ENCODE measurements at regions not wholly inside any gene's neighbourhood (a gene's known extent, or its start where the extent isn't known, plus 50 kb on each side); places are given as distances from the start of the nearest gene placed in this dataset.
"Not testable (repeated sequence)": the region's sequence is repeated elsewhere in the genome, so short reads cannot be mapped to it uniquely, and the experiment has no call there.

DNA sequence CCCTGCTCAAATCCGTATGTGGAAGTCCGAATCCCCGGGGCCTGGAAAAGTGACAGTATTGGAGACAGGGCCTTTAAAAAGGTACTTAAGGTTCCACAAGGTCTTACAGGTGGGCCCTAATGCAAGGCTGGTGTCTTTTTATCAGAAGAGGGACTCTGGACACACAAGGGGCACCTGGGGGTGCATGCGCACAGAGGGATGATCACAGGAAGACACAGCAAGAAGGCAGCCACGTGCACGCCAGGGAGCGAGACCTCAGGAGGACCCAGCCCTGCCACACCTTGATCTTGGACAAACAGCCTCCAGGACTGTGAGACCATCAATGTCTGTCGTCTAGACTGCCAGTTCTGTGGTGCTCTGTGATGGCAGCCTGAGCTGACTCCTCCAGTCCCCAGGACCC lies 96.5 kb downstream of the SHANK2 start:
- CTCF ChIA-PET, result no interaction called here
- POLR2A ChIA-PET, result no interaction called here

DNA sequence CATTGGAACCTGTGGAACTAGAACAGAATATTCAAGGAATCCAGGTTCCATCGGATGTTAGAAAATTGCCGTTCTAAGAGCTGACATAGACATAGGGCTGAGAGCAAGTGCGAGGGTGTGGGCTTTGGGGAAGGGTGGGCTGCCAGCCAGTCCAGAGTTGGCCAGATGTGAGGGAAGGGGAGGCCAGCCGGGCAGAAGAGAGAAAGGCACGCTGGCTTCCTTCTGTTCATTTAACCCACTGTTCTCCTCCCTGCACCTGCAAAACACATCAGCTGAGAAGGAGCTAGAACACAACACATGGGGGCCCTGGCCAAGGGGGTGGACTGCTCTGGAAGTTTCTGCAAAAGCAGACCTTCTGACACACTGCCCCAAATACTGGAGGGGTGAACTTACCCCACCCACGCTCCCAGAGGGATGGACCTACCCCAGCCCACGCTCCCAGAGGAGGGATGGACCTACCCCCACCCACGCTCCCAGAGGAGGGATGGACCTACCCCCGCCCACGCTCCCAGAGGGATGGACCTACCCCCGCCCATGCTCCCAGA lies 98.0 kb downstream of the SHANK2 start:
- CTCF ChIA-PET, result no interaction called here
- POLR2A ChIA-PET, result no interaction called here

DNA sequence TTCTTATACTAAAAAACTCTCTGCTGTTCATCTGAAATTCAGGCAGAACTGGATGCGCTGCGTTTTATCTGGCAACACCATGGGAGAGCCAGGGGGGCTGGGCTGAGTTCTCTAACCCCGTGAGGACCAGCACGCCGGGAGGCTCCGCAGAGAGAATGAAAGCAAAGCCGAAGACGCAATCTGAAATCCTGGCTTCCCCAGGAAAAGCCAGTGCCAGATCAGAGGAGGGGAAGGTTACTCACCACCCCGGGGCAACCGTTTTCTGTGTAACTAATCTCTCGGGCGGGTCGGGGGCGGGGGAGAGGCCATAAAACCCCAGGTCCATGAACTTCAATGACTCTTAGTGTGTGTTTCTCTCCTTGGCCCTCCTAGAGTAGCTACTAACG lies 99.4 kb downstream of the SHANK2 start:
- CTCF ChIA-PET, result no interaction called here
- POLR2A ChIA-PET, result no interaction called here

DNA sequence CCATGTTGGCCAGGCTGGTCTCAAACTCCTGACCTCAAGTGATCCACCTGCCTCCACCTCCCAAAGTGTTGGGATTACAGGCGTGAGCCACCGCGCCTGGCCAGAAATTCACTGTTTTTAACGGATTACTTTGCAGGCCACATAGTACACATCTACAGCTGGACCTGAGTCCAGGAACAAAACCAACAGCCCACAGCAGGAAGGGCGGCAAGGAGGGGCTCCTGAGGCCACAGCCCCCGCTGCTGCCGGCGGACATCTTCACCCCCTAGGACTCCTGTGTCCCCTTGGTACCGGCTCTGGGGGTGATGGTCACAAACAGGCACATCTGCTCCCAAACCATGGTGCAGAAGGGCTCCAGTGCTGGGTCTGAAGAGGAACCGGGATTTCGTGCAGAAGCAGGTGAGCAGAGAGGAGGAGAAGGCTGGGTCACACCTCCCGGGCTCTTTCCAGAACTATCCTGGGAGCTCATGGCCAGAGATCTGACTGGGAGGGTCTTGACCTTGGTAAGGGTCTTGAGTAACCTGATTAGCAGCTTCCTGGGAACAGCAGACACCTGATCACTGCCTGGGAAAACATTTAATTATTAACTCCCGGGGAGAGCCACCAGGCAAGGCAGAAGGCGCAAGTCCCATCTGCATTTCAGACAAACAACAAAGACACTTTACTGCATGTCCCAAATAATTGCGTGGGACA lies 99.9 kb downstream of the SHANK2 start:
- POLR2A ChIA-PET, CTCF ChIA-PET: not testable (repeated sequence)

DNA sequence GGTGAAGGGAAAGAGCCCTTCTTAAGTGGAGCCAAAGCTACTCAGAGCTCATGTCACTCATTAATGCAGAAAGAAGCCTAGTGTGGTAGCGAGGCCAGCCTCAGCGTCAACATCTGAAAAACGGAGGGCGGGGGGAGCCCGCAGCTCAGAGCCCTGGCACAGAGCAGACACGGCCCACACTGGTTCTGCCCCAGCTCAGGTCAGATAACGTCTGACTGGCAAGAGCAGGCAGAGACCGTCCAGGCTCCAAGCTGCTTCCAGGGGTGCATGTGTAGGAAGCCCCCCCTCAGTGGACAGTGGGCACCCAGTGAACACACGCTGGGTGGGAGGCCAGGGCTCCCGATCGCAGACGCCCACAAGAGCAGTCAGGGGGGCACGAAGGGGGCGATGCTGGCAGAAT lies 100.8 kb downstream of the SHANK2 start:
- CTCF ChIA-PET, result interaction anchor here (0.6 kb wide), 1 partner anchor 14 kb away, joined by 4 read pairs; no protein-coding TSS in a partner anchor

DNA sequence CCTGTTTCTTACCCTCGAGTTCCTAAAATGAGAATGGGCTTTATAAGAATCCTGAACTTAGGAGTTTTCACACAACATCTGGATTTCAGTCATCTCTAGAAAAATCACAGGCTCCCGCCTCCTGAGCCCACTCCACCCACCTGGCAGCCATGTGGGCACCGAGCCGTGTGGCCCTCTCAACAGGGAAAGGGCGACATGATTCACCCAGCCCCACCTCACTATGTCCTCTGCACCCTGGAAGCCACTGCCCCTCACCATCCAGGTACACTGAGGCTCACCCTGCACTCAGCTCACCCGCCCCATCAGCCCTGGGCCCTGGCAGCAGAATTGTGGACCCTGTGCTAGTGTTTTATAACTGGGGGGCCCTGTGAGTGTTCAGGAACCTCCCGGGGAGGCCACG lies 101.5 kb downstream of the SHANK2 start:
- ChIA-PET POLR2A (no interaction called here), CTCF (no interaction called here)

More for the DNA sequence above, 100.8 kb downstream of the SHANK2 start:
- POLR2A ChIA-PET, result no interaction called here

DNA sequence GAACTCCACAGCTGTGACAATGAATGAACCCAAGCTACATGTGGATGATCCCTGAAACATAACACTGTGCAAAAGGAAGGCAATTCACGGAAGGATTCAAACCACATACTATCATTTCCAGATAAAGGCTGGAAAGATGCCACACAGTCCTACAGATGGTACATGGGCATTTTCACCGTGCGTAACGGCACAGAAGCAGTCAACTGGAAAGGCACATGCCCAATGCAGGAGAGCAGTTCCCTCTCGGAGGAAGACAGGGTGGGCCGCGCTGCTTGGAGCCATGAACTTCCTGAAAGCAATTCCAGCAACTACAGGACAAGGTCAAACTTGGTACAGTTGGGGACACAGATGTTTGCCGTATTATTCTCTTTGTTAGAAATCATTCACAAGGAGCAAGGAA lies 103.7 kb downstream of the SHANK2 start:
- ChIA-PET CTCF (no interaction called here), POLR2A (no interaction called here)

DNA sequence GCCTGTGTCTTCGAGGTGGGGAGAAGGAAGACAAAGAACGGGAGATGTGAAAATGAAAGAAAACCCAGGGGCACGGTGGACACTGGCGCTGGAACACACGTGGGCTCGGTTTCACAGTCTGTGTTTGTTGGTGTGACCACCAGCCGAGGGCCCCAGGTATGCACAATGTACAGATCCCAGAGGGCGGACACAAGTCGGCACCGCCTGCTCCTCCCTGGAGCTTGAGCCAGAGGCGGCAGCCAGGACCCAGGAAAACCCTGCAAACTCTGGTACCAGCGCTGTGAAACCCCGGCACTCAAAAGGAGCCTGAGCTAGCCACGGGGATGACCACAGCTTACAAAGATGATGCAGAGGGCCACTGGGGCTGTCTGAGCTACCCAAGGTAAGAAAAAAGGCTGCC lies 105.0 kb downstream of the SHANK2 start:
- CTCF ChIA-PET, result interaction anchor here (0.7 kb wide), 1 partner anchor 63 kb away, joined by 3 read pairs; no protein-coding TSS in a partner anchor
- POLR2A ChIA-PET, result no interaction called here

DNA sequence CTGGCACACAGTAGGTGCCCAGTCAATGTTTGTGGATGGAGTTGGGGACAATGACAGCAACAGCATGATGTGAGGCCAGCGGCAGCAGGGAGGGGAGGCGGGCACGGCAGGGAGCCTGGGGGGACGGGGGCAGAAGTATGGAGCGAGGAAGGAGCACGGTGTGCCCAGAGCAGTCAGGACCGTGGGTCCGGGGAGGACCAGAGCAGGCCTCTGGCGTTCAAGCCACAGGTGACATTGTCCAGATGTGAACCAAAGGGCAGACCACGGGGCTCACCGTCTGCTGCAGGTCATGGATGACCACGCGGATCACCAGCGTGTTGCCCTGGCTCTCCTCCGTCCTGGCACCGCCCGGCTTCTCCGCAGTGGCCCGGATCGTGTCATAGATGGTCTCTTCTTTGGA lies 105.5 kb downstream of the SHANK2 start:
- ChIA-PET POLR2A (no interaction called here), CTCF (no interaction called here)

DNA sequence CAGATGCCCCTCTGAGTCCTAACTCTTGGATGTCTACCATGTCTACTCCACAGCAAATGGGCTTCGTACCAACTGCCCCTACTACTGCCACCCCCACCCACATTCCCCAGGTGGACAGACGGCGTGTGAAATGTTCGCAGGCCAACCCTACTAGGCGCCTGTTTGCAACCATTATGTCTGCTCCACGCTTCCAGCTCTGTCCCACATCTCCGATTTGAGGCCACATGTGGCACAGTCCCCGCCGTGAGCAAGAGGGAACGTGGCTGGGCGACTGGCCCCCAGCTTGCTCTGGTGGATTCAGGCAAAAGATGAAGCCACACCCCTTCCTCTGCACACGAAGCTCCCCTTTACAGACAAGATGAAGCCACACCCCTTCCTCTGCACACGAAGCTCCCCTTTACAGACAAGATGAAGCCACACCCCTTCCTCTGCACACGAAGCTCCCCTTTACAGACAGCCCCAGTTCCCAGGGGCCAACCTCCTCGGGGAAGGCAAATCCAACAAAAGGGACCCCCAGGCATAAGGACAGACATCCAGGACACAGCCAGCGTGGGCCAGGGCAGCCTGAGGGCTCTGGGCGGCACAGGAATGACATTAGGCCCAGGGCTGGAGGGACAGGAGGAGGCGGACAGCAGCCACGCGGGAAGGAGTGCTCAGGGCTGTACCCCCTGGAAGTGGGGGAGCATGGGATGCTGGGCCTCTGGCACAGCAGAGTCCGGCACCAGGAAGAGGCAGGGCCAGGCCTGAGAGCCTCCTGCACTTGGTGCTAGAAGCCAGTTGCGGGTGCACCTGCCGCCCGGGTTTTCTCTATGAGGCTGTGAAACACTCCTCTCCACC lies 106.2 kb downstream of the SHANK2 start:
- ChIA-PET CTCF (no interaction called here), POLR2A (no interaction called here)

DNA sequence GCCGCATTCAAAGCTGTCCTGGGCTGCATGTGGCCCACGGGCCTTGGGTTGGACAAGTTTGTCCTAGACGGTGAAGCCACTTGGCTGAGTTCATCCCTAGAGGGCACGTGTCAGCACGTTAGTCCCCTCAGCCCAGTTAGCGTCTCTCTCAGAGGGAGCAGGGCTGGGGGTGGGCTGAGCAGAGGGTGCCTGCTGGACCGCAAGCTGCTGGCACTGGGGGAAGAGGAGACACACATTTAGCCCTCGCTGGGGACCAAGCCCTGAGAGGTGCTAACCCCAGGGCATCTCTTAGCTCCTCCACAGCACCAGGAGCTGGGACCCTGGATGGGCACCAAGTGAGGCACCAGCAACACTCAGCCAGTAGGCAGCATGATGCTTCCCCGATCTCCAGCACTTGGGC lies 107.0 kb downstream of the SHANK2 start:
- CTCF ChIA-PET, result no interaction called here
- POLR2A ChIA-PET, result no interaction called here

DNA sequence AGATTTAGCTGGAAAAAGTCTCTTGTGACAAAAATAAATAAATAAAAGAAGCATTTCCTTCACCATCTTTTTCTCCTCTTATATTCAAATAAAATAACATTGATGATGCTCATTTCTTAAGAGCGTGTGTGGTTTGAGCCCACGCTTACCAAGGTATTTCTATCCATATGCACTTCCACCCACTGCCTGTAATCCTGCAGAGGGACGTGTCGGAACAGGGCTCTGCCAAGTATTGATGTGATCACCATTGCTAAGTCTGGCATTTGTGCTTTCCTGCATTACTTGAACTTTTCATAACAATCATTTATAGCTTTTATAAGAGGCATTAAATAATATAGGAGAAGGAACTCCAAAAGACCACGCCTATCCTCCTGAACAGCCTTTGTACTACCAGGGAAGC lies 107.6 kb downstream of the SHANK2 start:
- CTCF ChIA-PET, result no interaction called here
- POLR2A ChIA-PET, result no interaction called here

DNA sequence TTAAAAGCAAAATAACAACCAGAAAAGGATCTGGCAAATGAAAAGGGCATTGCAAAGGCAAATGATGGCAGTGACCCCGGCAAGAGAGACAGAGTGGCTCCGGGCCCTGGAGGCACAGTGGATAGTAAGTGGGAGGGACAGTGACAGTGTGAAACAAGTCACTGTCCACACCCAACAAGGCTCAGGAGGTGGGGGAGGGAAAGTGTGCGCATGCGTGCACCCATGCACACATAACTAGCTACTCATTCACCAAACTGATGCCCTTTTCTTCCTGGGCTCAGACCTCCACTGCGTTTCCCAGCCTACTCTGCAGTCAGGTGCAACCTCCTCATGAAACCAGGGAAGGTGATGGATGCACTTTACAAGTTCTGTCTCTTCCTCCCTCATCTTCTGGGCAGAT lies 108.4 kb downstream of the SHANK2 start:
- ChIA-PET POLR2A (no interaction called here), CTCF (no interaction called here)

DNA sequence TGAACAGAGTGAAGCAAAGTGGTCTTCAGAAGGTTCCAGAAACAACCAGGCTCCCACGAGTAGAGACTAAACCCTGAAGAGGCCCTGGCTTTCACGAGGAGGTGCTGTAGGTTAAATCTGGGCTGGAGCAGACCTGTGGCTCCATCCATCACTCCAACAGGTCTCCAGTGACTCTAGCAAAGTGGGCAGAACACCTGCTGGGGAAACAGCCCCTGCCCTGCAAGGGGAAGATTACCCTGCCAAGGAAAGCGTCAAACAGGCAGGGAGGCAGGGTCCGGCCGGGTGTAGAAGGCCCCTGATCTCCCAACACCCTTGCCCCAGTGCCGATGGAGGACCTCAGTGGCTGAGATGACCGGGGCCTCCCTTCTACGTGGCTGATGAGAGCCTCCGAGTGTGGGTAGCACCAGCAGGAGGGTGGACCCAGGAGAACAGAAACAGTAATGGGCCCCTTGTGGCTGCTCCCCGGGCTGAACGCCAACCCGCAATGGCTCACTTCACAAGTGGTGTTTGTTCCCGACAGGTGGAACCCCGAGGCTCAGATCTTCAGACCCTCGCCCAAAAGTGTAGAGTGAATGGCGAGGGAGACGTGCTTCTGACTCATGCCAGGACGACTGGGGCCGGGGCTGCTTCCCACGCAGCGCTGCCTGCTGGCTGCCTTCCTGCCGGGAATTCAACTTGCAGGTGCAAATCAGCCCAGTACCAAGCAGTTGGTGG lies 112.0 kb downstream of the SHANK2 start:
- ChIA-PET CTCF (no interaction called here), POLR2A (no interaction called here)

DNA sequence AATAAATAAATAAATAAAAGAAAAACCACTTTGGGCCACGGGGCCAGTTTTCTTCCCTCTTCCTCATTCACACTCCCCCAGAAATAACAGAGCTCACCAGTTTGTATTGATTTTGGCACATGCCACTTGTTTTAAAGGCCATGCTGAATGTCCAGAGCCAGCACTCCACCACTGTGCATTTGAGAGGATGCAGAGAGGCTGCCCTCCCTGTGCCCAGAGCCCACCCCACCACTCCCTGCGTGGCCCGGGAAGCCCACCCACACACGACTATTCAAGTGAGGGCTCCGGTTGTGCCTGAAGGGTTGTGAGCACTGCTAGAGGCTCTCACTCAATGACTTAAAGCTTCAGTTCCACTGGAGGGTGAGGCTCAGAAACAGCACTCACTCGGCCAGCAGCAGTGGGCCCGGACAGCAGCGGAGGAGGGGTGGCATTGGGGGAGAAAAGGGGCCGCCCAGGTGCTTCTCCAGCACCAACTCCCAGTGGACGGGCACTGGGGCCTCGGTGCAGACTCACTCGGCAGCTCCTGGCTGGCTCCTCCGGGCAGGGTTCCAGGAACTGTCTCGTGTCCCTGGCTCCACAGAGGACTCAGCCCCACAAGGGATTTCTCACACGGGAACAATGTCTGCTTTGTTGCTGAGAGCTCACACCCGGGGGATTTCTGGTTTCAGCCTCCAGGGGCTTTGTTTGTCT lies 112.7 kb downstream of the SHANK2 start:
- CTCF ChIA-PET, result no interaction called here
- POLR2A ChIA-PET, result no interaction called here

DNA sequence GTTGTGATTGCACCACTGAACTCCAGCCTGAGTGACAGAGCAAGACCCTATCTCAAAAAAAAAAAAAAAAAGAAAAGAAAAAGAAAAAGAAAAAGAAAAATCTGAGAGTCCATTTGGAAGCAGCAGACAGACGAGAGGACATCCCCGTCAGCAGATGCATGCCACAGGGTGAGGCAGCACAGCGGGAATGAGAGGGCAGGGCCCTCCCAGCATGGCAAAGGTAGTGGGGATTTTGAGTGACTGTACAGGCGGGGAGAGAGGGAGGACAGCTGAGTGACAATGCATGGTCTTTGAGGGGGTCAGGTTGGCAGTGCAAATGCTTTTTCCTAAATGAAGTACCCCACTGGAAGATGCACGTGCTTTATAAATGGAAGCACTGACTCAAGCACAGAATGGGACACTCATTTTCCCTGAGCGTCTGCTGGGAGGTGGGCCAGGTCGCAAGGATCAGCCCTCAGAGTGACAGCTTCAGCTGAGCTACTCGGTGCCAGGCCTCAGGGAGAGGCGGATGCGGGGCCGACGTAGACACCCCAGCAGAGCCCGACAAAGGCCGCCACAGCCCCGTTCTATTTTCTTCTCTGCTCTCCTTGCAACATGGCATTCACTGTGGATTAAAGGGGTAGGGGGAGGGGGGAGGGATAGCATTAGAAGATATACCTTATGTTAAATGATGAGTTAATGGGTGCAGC lies 113.5 kb downstream of the SHANK2 start:
- ChIA-PET POLR2A (no interaction called here), CTCF (no interaction called here)

DNA sequence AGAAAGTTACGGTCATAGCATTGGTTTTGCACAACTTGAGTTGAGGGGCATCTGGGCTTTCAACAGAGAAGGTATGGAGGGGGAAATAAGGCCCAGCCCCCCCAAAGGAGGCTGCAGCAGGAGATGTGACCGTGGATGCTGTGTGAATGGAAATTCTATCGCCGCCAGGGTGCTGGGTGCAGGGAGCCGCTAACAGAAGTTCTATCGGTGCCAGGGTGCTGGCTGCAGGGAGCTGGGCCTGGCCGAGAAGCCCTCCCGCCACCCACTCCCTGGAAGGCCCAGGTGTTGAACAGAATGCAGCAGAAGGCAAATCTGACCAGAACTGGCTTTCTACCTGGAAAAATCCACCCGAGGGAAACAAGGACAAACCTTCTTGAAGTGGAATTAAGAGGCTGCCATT lies 115.0 kb downstream of the SHANK2 start:
- ChIA-PET POLR2A (no interaction called here), CTCF (no interaction called here)

DNA sequence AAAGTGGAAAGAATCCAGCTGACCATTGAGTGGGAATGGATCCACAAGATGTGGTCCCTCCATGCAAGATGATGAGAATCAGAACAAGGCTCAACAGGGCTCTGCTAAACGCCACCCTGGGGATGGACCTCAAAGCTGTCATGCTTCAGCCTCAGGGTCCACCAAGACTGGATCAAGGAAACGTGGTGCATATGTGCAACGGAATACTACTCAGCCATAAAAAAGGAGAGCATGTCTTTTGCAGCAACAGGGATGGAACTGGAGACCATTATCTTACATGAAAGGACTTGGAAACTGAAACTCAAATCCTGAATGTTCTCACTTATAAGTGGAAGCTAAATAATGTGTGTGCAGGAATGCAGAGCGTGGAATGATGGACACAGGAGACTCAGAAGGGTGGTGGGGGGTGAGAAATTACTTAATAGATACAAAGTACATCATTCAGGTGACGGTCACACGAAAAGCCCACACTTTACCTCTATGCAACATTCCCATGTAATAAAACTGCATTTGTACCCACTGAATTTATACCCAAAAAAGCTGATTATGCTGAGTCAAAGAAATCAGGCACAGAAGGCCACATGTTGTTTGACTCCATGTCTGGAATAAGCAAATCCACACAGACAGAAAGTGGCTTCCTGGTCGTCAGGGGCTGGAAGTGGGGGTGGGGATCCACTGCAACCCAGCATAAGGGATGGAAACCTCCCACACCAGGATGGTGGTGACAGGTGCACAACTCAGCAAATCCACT lies 116.1 kb downstream of the SHANK2 start:
- ChIA-PET POLR2A (no interaction called here), CTCF (no interaction called here)

DNA sequence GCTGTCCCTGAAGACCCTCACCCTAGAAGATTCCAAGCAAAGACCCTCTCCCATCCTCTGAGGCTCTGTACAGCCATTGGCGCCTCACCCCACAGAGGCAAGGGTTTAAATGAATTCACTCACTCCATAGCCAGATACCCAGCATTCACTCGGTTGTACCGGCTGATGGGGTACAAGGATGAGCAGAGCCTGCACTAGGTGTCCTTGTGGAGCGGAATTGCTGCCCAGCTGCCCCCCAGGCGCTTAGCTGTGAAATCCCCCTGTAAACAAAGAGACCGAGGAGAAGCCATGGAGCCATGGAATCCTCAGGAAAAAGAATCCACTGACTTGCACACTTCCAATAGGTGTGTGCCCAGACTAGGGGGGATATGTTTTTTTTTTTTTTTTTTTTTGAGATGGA lies 117.3 kb downstream of the SHANK2 start:
- ChIA-PET CTCF (no interaction called here), POLR2A (no interaction called here)
